NCI-H1436 (cell line): ENCODE measurements at regions not wholly inside any gene's neighbourhood (a gene's known extent, or its start where the extent isn't known, plus 50 kb on each side); places are given as distances from the start of the nearest gene placed in this dataset.

Source experiments
- DNase-seq: peaks from one replicate; lab custom pipeline; 2025; lab: John Stamatoyannopoulos, UW

DNA sequence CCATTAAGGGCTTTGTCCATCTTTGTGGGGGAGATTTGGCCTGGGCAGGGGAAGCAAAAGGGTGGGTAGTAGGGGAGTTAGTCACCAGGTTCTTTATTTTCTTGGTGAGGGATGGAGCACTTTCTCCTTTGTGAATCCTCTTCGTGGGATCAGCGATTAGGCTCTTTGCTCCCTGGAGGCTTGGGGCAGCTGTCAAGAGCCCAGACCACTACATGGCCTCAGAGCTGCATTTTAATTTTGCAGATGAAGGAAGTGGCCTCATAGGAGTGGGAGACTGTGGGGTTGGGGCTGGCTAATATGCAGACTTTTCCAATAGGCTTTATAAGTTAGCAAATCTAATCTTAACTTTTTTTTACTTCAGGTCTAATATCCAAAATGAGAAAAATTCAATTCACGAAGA is 168.1 kb upstream of the DEFB112 start:
- no peak for DNase-seq

DNA sequence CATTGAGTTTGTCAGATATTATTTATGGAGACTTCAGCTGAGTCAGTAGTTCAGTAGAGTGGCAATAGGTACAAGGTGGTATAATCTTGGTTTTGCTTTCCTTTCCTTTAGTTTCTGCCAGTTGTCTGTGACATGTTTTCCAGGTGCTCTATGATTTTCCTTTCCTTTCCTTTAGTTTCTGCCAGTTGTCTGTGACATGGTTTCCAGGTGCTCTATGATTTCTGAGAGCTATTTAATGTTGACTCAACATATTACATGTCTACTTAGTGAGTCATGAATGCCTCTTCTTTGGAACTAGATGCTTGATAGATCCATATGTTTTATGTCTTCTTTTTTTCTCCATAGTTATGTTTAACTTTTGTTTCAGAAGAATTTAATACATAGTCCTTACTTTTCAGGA is 186.4 kb upstream of the DEFB112 start:
- no peak for DNase-seq

DNA sequence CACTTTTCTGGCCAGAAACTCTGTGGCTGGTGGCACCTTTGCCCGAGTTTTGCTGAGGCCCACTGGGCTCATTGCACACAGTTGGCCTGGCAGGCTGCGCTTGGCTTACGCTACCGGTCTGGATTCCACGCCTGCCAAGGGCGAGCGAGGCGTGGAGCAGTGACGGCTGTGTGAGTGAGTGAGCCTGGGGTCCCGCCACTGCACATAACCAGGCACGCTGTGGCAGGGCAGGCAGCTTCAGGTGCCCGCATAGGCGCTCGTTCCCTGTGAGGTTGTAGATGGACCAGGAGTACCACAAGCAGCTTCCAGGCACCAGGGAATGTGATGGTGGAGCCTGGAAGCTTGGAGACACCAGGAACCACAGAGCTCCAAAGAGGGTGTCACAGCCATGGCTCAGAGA is 190.1 kb upstream of the DEFB112 start:
- no peak for DNase-seq

DNA sequence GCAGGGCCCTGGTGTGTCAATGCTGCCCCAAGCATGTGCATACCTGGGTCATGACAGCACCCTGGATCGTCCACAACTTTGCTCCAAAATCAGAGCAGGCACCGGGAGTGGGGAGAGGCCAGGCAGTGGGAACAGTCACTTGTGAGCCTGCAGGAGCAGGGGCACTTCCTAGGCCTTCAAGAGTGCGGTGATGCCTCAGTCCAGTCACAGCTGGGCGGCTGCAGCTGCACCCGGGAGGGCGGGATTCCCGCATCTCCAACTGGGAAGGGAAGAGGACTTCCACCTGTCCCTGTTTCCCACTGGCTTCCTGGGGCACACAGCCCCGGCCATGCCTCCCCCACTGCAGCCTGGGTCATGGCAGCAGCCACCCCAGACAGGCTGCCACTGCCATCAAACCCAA is 191.3 kb upstream of the DEFB112 start:
- no peak for DNase-seq

DNA sequence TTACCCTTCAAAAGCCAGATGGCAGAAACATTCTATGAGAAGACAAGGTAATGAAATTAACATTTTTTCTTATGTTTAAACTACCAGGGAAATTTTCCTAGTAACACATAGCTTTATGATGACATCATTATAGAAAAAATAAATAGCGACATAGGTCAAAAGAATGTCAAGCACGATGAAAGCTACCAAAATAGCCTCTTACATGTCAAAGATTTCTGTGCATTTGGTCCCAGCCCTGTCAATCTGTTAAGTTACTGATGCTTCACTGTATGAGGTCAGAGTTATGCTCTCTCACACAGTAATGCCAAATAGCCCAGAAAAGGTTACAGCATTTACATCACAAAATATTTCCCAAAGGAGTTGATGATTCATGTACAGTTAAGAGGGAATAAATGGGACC is 199.8 kb upstream of the DEFB112 start:
- no peak for DNase-seq

DNA sequence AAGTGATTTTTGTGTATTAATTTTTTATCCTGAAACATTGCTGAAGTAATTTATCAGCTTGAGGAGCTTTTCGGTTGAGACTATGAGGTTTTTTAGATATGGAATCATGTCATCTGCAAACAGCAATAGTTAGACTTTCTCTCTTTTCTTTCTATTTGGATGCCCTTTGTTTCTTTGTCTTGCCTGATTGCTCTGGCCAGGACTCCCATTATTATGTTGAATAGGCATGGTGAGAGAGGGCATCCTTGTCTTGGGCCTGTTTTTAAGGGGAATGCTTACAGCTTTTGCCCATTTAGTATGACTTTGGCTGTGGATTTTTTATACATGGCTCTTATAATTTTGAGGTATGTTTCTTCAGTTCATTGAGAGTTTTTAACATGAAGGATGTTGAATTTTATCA is 207.6 kb upstream of the DEFB112 start:
- no peak for DNase-seq

DNA sequence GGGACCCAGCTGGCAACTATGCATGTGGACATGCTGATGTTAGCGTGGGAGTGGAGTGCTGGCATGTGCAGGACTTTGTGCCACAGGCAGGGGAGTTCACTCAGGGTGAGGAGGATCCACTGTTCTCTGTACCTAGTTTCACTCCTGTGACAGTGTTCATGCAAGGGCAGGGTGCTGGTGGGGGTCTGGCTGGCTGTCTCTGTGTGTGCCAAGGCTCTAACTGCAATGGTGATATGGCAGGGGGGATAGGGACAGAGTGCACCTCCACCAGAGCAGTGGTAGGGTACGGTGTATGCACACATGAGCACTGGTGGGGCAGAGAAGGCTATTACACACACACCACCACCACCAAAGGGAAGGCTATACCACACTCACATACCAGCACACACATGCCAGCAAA is 210.2 kb upstream of the DEFB112 start:
- DNase-seq: no peak

DNA sequence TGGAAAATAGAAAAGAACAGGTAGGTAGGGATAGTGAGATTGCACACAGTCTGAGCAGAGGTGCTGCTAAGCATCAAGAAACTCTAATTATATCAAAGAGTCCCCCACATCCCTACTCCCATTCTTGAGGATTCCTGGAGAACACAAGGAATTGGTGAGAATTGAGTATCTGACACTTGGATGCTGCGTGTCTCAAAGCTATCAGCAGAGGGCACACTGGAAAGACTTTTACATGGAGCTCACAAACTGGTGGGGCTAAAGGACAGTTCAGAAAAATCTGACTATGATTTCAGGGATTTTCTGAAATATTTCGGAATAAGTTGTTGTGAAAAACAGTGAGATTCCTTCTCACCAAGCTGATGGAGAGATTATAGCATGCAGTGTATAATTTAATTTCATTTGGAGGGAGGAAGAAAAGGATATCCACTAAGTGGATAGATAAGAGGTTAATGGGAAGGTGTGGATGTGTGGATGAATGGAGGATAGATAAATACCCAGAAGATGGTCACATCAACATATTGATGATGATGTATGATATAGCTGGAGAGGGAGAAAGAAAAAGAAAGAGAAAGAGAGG is 215.4 kb upstream of the DEFB112 start:
- DNase-seq: no peak

DNA sequence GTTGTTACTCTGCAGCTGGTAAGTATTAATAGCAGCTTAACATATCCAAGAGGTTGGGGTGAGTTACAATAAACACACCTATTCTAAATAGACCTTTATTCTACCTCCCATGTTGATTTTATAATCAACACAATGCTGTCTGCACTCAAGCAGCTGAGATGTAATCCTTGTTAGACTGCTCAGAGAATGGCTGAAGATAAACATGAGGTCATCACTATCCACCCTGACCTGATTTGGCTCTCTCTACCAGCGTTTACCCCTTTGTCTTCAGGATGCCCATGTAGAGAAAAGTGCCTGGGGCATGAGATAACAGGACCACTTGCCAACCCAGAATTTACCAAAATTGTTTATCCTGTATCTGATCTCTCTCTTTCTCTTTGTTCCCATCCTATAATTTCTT is 220.7 kb upstream of the DEFB112 start:
- no peak for DNase-seq

DNA sequence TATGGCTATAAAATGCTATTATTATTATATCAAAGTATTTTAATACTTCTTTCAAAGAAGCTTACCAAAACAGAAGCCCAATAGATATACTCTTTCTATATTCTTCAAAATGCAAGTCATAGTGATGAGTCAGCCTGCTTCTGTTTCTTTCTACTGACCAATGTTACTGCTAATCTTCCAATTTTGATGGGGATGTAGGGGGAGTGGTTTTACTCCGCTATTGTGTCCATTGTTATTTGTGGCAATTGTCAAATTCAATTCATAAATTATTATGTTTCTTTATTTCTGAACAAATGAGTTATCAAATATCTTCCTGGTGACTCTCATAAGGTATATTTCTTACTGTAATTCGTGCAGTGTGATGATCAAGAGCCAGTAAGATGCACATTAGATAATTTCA is 221.5 kb upstream of the DEFB112 start:
- no peak for DNase-seq

DNA sequence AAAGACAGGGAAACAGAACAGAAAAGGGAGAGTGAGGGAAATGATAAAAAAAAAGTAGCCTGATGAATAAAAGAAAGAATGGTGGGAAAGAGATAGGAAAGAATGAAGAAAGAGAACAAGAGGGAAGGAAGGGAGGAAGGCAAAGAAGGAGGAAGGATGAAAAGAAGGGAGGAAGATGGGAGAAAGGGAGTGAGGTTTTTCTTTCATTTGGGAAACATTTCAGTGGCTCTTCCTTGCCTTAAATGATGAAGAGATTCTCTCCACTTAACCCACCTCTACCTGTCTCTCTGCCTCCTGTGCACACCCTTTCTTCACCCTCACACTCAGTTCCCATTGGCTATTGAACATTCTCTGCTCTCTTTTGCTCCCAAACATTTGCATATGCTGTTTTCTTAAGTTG is 222.1 kb upstream of the DEFB112 start:
- no peak for DNase-seq

DNA sequence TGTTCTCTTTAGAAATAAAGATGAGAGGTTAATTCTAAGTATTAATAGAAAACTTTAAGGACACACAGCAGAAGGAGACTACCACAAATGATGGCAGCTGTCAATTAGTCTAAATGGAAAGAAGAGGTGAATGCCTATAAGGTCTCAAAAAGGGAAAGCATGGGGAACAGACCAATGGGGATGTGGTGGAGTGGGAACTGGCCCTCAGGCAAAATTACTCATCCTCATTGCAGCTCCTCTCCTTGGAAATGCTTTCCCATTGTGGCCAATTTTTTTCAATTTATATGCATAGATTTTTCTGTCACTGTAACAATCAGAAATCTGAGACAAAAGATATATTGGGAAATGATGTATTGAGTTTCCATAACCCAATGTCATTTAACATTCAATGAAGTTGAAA is 222.9 kb upstream of the DEFB112 start:
- DNase-seq: no peak

DNA sequence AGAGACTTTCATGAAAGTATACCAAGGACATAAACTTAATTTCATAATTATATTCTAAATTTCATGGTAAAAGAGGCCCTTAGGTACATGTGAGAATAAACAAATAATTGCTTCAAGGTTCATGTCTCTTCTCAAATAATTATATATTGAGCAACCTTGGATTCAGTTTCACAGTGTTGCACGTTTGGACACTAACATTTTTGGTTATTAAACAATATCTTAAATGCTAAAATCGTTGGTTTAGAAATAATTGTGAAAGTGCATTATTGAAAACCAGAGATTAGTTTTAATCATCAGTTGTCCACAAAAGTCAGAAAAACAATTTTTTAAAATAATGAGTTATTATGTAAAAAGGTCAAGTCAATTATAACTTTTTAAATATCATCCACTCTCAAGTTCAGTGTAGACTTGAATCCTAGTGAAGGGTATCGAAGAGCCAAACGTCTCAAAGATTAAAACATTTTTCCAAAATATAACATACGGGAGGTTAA is 227.1 kb upstream of the DEFB112 start:
- DNase-seq: no peak

DNA sequence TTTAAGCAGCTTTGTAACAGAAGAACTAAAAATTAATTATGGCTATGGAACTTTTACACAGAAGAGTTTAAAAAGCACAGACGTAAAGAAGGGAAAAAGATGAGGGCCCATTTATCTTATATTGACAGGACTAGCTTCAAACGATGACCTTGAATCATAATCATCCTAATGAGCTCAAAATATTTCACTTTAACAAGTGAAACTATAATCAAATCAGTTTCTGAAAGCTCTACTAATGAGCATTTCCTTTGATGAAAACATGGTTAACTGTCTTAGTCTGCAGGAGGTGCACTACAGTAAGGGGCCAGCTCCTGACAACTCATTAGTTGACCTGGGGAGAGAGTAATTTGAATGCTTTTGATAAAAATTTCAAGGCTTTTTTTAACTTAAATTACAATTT is 228.0 kb upstream of the DEFB112 start:
- DNase-seq: no peak

DNA sequence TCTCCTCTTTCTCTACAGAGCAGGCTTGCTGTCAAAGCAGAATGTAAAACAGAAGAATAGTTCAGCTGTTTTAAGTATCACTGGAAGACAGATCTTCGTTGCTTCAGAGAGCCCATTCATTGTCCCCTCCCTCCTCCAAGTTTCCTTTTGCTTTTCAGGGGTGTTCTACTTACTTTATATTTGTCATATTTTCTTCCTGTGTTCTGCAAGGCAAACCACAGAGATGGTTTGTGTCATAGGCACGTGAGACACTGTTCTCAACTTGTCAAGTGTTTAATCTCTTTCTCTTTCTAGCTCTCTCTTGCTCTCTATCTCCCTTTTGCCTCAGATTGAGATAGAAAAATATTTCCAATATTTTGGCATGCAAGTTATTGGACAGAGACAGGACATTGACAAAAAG is 228.9 kb upstream of the DEFB112 start:
- no peak for DNase-seq

DNA sequence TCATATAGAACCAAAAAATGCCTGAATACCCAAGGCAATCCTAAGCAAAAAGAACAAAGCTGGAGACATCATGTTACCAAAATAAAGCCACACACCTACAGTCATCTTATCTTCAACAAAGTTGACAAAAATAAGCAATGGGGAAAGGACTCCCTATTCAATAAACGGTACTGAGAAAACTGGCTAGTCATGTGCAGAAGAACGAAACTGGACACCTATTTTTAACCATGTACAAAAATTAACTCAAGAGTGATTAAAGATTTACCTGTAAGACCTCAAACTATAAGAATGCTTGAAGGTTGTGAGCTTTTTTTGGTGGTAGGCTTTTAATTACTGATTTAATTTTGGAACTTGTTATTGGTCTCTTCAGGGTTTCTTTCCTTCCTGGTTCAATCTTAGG is 236.0 kb upstream of the DEFB112 start:
- DNase-seq: no peak

DNA sequence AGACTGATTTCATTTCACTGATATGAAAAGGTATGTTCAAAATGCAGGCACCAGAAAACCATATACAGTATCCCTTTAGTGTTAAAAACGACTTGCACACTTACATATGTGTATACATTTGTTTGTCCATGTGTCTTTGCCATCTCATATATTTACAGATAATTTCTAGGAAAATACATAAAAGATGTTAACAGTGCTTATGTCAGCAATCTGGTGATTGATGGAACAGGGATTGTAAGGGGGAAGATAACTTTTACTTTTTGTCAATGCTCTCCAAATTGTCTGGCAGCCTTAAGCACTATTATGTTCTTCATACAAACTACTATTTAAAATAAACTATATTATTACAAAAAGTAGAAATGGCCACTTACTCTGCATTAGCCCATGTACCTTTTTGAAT is 238.5 kb upstream of the DEFB112 start:
- no peak for DNase-seq

DNA sequence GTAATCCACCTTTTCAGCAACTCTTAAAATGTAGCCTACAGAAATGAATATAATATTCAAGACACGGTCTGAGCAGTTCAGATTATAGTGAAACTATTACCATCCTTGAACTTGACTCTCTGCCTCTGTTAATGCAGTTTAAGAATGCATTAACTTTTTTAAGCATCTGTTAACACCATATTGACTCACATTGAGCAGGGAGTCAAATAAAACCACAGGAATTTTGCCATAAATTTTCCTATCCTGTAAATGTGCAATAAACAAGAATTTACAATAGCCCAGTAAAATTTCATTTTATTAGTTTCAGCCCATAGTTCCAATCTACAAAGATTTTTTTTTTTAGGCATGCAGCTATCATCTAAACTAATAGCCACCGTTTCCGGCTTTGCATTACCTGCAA is 239.2 kb upstream of the DEFB112 start:
- no peak for DNase-seq

DNA sequence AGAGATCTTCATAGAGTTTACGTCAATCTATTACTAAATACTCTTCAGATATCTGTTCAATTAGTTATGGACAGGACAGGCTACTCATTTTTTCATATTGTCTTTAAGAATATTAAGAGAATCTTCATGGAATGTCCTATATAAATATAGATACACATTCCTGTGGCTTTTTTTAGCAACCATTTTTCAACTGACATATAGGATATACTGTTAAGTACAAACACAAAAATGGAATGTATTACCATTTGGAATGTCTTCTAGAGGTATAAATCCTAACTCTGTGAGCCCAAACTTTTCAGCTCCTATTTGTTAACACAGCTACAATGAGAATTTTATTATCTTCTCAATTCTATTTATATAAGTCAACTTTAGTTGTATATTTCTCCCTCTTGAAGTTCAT is 239.6 kb upstream of the DEFB112 start:
- DNase-seq: no peak

DNA sequence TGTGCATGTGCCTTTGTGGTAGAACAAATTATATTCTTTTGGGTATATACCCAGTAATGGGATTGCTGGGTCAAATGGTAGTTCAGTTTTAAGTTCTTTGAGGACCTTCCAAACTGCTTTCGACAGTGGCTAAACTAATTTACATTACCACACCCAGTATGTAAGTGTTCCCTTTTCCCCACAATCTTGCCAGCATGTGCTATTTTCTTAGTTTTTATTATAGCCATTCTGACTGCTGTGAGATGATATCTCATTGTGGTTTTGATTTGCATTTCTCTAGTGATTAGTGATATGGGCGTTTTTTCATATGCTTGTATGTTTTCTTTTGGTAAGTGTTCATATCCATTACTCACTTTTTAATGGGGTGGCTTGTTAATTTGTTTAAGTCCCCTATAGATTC is 251.6 kb upstream of the DEFB112 start:
- no peak for DNase-seq

DNA sequence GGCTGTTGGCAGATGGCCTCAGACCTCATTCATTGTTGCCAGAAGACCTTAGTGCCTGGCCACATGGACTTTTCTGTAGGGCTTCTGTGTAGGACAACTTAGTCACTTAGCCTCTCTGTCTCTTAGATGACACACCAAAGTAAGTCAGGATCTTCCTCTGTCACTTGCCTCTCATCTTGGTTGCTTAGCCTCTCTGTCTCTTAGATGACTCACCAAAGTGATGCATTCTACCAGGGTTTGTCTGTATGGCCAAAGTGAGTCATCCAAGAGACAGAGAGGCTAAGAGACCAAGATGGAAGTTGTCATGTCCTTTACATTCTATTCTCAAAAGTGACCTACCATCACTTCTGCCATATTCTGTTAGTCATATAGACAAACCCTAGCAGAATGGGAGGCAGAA is 255.9 kb upstream of the DEFB112 start:
- no peak for DNase-seq

DNA sequence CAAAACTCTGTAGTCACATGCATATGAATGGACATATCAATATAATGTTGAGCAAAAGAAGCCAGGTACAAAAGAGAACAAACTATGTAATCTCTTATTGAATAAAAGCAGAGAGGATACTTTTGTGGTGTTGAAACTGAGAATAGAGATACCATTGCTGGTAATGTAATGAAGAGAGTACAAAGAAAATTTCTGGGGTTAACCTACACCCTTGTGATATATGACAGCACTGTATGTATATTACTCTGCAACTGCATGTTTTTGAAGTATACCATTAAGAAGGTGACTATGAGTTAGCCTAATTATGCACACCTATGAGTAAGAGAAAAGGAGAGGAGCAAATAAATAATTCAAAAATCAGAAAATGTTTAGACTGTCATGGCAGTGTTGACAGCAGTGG is 268.8 kb upstream of the DEFB112 start:
- no peak for DNase-seq

DNA sequence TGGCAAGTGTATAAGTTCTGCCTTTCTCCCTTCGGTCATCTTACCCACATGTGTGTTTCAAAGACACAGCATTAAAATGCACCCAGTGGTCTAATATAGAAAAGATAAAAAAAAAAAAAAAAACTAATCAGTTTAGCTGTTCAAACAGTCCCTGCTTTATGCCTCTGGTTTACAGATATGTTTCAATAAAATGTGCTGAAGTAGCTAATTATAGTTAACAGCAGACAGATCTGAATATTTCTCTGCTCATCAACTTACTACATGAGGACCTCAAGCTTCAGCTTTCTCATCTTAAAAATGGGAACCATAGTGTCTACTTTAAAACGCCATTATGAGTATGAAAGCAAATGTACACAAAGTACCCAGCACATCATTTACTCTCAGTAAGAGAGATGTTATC is 280.6 kb upstream of the DEFB112 start:
- DNase-seq: no peak

DNA sequence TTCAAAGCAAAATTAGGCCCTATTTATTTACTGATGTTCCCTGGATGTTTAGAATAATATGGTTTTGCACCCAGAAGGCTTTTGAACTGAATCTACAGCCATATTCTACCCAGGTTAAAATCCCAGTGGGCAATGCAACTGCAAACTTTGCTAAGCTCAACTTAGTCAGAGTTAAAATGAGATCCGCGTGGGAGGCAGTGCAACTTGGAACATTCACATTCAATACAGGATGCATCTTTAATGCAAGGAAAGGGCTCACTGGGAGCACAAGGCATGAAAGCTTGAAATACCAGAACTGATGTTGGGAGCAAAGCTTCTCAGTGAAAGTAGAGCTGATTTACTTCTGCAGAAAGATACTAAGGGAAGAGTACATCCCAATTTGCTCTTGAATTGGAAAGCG is 281.2 kb upstream of the DEFB112 start:
- DNase-seq: no peak

DNA sequence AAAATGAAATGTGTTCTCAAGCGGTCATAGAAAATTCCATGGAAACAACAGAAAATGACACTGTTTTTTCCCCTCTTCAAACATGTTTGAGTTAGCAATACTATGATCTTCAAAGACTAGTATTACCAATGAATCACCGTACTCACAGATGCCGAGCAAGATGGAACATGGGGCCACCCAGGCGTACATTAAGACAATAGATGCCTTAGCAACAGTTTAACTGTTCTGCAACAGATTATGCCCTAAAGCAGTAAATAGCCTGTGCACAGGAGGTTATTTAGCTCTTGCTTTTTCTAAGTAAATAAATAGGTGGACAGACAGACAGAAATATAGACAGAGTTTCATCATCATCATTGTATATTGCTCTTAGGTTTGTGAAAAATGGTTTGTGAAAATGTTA is 284.0 kb upstream of the DEFB112 start:
- DNase-seq: no peak
